DMS79 treated with DMSO at 0.1 percent for 48 hours (cell line): ENCODE measurements at regions not wholly inside any gene's neighbourhood (a gene's known extent, or its start where the extent isn't known, plus 50 kb on each side); places are given as distances from the start of the nearest gene placed in this dataset.
"Not testable (repeated sequence)": the region's sequence is repeated elsewhere in the genome, so short reads cannot be mapped to it uniquely, and the experiment has no call there.

Experiments
- DNase-seq: peaks from one replicate; lab custom pipeline; 2025; lab: John Stamatoyannopoulos, UW

DNA sequence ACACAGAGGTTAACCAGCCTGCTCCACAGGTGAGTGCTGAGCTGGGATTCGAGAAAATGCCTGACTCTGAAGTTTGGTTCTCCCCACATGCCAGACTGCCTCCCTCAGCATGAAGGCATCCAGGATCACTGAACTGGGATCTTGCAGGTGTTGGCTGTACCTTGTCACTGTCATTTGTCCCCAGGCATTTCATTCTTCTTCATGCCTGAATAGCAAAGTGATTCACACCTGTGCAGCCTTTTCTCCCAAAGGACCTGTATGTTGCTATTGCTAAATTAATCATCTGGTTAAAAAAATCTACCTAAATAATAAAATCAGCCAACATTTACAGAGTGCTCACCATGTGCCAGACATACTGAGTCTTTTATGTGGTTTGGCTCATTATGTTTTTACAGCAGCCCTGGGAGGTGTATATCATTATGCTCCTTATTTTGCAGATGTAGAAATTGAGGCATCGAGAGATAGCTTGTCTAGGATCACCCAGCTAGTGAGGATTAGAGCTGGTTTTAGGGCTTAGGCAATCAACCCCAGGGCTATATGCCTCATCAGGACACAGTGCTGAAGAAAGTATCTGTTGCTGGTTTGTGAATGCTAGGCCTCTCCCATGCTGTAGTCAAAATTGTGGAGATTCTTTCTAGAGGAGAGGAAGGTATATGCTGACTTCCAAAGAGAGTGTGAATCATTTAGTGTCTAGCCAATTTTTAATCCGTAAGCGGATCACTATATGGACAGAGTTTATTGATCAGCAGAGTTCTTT is 204.4 kb downstream of the HIPK3 start:
- no peak for DNase-seq

- DNase-seq: no peak
These were observed 200.8 kb downstream of the HIPK3 start for GRCh38 chr11:33457948-33458347.

GRCh38 chr11:33455867-33456463 is 198.8 kb downstream of the HIPK3 start:
- DNase-seq: no peak

DNA sequence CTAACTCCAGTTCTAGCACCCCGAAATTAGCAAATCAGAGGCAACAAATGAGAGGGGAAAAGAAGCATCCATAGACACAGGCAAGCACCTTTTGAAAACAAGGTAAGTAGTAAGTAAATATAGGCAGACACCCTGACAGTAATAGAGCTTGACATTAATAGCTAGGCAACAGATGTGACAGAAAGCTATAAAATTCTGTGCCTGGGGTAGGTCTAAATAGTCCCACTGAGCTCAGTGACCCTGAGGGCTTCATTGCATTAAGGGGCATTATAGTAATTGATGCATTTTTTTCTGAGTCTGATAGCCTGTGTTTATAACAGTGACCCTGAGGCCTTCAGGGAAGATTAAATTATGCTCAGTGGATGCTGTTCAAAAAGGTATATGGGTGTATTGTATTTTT is 197.1 kb downstream of the HIPK3 start:
- DNase-seq: peak; percentile 12

- no peak for DNase-seq
These were observed 195.8 kb downstream of the HIPK3 start for GRCh38 chr11:33452836-33453624.

DNA sequence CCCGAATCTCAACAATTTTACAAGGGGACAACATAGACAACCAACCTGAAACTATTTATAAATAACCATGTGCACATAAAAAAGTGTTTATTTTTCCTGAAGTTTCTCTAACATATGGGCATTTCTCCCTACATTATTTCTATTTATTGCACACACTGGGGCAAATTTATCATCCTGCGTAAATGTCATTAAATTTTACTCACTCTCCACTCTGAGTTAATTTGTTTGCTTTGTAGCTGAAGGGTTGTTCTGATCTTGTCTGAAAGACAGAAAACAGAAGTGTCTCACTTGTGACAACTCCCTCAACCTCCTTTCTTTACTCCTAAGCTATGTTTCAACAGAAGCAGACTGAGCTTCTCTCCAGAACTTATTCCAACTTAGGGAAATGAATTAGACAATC is 194.2 kb downstream of the HIPK3 start:
- DNase-seq: no peak

GRCh38 chr11:33449798-33450197 is 192.6 kb downstream of the HIPK3 start:
- peak; percentile 47 for DNase-seq

DNA sequence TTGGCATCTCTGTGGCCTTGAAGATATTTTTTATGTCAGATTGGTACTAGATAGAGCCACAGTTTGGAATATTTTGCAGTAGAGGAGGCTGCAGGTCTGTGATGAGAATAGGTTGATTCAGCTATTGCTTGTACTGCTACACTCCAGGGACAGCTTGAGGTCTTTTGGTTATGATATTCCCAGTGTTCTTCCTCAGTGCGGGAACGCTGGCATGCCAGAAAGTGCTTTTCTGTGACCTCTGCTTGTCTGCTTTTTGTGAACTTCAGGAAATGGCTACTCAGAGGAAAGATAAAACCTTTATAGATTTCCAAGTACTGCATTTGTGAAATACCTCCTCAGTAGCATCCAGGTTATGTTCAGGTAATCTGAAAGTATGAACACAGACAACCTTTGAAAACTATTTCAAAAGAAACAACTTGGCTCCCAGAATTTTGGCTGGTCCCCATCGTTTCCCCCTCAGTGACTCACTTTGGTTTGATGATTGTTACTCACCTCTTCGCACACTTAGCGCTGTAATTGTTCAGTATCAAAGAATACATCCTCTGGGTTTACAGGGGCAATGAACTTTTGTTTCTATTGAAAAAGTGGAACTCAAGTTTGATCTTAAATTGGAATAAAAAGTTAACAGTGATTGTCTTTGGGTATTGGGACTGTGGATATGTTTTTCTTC is 191.4 kb downstream of the HIPK3 start:
- no peak for DNase-seq

- DNase-seq: no peak
These were observed 188.6 kb downstream of the HIPK3 start for GRCh38 chr11:33445761-33446161.

DNA sequence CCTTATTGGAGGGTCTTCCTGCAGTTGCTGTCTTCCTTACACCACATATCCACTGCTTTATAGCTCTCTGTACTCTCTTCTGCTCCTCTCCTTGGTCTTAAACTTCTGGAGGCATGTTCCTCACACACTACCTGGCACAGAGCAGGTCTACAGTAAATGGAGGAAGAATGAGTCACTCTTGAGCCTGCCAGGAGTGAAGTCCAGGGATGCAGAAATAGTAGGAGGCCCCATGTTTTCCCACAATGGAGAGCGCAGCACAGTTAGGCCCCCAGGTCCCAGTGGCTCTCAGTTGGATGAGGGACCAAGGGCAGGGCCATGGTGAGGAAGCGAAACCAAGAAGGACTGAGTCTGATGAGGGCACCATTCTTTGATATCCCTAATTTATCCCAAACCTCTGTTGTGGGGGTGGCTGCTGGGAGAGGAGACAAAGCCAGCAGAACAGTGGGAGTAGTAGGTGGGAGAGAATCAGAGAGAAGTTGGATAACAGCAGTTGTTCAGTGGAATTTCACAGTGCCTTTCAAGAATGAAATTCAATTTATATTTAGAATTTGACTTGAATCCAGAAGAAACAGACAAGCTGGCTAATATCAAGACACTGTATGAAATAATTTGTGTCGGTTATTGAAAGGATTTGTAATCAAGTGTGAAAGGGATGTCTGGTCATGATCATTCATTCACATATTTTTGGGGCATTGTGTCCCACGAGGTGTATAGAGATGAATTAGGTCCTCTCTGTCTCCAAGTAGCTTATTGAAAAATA is 187.8 kb downstream of the HIPK3 start:
- no peak for DNase-seq

- no peak for DNase-seq
These were observed 186.5 kb downstream of the HIPK3 start for GRCh38 chr11:33443684-33444083.

DNA sequence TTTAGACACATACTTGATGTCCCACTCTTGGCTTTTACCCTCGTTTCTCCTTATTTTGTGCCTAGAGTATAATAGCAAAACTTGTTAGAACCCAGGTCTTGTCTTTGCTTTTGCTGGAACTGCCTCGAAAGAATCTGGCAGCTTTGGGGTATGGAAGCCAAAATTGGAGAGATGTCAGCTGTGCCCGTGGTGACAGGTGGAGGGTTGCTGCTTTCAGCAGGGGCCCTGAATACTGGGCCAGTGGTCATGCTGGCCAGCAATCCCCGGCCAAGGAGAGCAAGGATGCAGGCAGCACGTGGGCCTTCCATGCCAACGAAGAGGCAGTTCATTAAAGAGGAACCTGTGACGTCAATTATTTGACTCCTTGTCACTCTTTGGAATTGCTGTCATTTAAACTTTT is 181.1 kb downstream of the HIPK3 start:
- DNase-seq: no peak

DNA sequence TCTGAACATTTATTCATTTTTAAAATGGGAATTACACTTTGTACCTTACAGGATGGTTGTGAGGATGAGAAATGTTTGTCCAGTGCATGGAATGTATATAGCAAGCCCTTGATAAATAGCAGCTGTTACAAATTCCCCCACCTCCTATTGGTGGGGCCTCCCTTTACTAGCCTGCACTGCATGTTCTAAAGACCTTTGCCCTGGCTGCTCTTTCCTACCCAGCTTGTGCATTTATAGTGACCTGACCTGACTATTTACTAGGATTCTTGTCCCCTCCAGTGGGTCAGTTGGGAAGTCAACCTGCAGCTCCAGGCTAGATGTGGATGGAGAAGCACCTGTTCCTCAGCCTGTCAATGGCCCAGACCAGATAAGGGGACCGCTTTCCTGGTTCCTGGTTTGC is 180.3 kb downstream of the HIPK3 start:
- no peak for DNase-seq

- DNase-seq: no peak
These were observed 178.0 kb downstream of the HIPK3 start for GRCh38 chr11:33435216-33435615.

DNA sequence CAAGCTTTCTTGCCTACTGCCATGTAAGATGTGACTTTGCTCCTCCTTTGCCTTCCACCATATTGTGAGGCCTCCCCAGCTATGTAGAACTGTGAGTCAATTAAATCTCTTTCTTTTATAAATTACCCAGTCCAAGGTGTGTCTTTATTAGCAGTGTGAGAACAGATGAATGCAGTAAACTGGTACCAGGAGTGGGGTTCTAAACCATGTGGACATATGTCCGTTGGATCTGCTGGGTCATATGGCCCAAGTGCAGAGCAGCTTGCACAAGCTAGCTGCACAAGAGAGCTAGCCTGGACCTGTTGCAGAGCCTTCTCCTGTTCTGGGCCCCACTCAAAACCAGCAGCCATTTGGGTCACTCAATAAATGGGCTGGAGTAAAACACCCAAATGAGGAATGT is 177.1 kb downstream of the HIPK3 start:
- no peak for DNase-seq

- not testable (repeated sequence) for DNase-seq
These were observed 171.3 kb downstream of the HIPK3 start for GRCh38 chr11:33428435-33428834.

GRCh38 chr11:33420959-33421566 is 163.9 kb downstream of the HIPK3 start:
- DNase-seq: no peak

DNA sequence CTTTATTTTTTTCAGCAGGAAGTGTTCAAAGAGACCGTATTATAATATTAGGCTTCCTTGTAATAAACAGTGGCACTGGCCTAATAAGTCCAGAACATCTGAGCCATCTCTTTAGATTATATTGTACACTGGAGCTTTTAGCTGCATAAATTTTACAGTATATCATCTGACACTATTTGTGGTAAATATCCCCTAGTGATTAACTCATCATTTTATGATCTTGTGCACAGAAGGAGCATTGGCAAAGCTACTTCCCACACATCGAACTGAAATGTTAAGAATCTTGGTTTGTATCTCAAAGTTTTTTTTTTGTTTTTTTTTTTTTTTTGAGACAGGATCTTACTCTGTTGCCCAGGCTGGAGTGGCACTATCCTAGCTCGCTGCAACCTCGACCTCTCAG is 162.7 kb downstream of the HIPK3 start:
- DNase-seq: no peak

DNA sequence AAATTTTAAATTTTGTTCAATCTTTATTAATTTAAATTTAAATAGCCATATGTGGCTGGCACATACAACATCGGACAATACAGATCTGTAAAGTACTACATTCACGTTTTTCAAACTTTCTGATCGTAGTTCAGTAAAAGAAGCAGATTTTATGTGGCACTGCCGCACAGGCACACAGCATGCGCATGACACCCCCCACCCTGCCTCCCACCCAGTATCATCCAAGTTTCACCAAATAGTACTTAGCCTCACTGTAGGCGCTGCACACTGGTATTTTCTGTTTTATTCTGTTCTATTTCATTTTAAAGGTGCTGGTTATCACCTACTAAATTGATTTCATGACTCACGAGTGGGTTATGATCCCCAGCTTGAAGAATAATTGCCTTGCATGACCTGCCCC is 159.9 kb downstream of the HIPK3 start:
- no peak for DNase-seq

DNA sequence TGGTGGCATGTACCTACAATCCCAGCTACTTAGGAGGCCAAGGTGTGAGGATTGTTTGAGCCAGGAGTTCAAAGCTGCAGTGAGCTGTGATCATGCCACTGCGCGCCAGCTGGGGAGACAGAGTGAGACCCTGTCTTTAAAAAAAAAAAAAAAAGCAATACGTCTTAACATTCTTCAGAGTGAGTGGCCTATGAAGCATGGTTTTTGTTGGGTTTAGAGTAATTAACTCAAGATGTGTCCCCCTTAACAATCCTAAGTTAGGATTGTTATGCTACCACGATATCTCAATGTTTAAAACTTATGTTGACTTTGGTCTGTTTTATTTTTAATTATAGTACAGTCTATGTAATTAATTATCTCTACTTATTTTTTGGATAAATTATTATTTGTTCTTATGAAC is 156.1 kb downstream of the HIPK3 start:
- no peak for DNase-seq

DNA sequence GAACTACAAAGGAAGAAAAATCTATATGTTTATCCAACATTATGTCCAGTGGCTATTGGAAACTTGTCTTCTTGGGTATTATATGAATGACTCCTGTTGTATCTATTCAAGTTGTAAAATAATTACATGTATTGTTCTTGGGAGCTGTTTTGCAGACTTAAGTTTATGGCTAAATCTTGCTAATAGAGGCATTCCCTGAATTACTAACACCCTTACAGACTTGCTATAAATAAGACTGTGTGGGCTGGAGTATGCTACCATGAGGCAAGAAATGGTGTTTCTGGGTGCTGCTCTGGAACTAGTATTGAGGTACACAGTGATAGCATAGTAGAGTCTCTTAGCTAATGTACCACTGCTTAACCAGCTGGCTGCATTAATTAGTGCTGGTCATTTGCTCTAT is 155.1 kb downstream of the HIPK3 start:
- DNase-seq: no peak
